Epithelial cell of esophagus (primary cell): ENCODE measurements at regions not wholly inside any gene's neighbourhood (a gene's known extent, or its start where the extent isn't known, plus 50 kb on each side); places are given as distances from the start of the nearest gene placed in this dataset.

Source experiments
- DNase-seq: peaks from one replicate; pipeline ENCODE4 v3.0.0; 2010; ENCODE audit warnings: low read depth
- H3K4me3 ChIP-seq: 2 replicates; pipeline ENCODE4 v1.5.1; 2011; ENCODE audit warnings: mild to moderate bottlenecking, low read length, control low read depth
- TF ChIP-seq, protein P1 (sequence below): IDR thresholded peaks from 2 replicates; pipeline ENCODE4 v1.5.1; 2011; ENCODE audit warnings: low read depth, mild to moderate bottlenecking, low read length, control low read depth, inconsistent platforms; ENCODE audit not compliant: insufficient read depth; ENCODE audit errors: missing control alignments

DNA sequence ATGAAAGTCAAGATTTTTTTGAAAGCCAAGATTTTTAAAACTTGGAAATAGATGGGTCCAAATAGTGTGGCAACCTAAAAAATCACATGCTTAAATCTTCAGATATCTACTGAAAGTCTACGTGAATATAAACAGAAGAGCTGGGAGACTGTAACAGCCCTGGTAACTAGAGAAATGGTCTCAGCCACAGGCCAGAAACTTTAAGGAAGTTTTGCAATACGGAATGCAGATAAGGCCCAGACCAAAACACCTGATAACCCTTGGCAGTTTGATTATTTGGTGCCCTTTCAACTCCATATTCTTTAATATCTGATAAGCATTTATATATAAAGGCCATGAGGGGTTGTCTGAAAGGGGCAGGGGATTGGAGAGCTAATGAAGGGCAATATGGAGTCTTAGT lies 537.3 kb upstream of the TGFBR2 start:
- TF ChIP-seq, protein P1, sequence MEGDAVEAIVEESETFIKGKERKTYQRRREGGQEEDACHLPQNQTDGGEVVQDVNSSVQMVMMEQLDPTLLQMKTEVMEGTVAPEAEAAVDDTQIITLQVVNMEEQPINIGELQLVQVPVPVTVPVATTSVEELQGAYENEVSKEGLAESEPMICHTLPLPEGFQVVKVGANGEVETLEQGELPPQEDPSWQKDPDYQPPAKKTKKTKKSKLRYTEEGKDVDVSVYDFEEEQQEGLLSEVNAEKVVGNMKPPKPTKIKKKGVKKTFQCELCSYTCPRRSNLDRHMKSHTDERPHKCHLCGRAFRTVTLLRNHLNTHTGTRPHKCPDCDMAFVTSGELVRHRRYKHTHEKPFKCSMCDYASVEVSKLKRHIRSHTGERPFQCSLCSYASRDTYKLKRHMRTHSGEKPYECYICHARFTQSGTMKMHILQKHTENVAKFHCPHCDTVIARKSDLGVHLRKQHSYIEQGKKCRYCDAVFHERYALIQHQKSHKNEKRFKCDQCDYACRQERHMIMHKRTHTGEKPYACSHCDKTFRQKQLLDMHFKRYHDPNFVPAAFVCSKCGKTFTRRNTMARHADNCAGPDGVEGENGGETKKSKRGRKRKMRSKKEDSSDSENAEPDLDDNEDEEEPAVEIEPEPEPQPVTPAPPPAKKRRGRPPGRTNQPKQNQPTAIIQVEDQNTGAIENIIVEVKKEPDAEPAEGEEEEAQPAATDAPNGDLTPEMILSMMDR: no peak
- no peak for DNase-seq
- no peak overlapping the region for H3K4me3 ChIP-seq

- TF ChIP-seq, protein P1: no peak
- DNase-seq: no peak
- no peak overlapping the region for H3K4me3 ChIP-seq
Observed at GRCh38 chr3:30073040-30073439, 533.4 kb upstream of the TGFBR2 start.

DNA sequence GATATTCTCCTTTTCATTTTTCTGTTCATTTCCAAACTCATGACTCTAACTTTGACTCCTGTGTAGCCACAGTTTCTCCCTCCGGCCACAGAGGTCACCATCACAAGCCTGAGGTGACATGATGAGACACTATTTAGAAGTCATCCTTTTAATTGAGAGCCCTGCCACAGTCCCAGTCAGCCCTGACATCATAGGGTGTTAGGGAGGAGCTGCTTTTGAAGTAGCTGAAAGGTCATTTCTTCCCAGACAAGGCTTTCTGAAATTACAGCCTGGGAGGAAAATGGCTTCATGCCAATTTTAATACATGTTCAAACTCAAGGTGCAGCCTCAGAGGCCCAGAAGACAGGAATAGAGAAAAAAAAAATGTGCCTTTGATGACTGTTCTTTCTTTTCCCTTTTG lies 532.8 kb upstream of the TGFBR2 start:
- TF ChIP-seq, protein P1: no peak
- no peak overlapping the region for H3K4me3 ChIP-seq
- peak; percentile 75 for DNase-seq

DNA sequence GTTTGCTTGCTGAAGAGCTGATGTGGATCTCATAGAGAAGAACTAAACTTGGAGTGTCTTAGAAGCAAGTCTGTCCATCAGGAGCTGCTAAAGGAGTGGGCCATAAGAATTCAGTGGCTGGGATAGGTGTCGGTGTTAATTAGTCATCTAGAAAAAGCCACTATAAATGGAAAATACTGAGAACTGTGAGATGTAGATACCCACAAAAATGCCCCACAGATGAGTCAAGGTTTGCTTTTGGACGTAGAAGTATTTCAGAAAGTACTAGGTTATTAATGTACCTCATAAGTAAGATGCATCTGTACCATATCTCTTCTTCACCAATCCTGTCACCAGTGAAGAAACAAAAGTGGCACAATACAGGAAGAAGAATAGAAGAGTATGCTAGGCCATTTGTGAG lies 530.9 kb upstream of the TGFBR2 start:
- TF ChIP-seq, protein P1: no peak
- peak; percentile 35 for DNase-seq
- no peak overlapping the region for H3K4me3 ChIP-seq

DNA sequence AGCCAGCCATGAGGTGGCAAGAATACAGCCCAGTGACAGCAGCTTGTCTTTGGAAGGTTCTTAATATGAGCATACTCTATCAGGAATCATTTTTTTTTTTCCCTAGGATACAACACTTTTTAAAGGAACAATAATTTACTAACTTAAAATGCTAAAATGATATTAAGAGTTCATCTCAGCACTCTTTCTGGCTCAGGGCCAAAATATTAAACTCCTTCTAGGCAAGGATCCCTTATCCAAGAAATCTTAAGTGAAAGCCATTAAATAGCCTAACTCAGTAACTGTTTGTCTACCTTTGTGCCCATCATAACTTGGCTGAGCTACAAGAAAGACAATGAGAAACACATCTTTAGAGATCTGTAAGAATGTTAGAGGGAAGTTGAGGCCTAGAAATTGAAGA lies 529.5 kb upstream of the TGFBR2 start:
- TF ChIP-seq, protein P1: no peak
- DNase-seq: no peak
- H3K4me3 ChIP-seq: no peak overlapping the region

DNA sequence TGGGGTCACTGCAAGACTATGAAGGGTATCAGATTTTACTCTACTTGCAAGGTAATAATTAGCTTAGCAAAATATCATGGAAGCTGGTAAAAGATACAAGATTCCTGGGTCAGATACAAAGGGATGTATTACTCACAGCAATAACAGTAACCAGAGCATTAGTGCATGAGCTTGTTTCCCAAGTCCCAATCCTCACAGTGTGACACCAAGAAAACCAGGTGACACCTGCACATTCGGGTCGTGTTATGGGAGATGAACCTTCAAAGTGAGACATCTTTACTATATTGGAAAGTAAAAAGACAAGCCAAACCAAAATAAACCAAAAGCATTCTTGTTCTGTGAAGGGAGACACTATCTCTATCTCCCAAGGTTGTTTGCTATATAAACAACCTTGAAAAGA lies 528.7 kb upstream of the TGFBR2 start:
- TF ChIP-seq, protein P1: no peak
- no peak for DNase-seq
- H3K4me3 ChIP-seq: no peak overlapping the region

GRCh38 chr3:30078736-30079135 lies 527.7 kb upstream of the TGFBR2 start:
- no peak overlapping the region for H3K4me3 ChIP-seq
- peak; percentile 94 for DNase-seq
- TF ChIP-seq, protein P1: no peak
